B cell (primary cell): ENCODE measurements at regions not wholly inside any gene's neighbourhood (a gene's known extent, or its start where the extent isn't known, plus 50 kb on each side); places are given as distances from the start of the nearest gene placed in this dataset.

Experiments
- EZH2 ChIP-seq: IDR thresholded peaks from 2 replicates; pipeline ENCODE4 v1.6.1; 2012; ENCODE audit warnings: borderline replicate concordance, low read depth, mild to moderate bottlenecking, moderate library complexity, low read length; ENCODE audit not compliant: insufficient read depth, poor library complexity, severe bottlenecking
- TF ChIP-seq, protein P1 (sequence below): fragments of 200-600 bp; IDR thresholded peaks from one replicate; pipeline ENCODE4 v1.8.0; 2022; ENCODE audit warnings: antibody characterized with exemption, mild to moderate bottlenecking

DNA sequence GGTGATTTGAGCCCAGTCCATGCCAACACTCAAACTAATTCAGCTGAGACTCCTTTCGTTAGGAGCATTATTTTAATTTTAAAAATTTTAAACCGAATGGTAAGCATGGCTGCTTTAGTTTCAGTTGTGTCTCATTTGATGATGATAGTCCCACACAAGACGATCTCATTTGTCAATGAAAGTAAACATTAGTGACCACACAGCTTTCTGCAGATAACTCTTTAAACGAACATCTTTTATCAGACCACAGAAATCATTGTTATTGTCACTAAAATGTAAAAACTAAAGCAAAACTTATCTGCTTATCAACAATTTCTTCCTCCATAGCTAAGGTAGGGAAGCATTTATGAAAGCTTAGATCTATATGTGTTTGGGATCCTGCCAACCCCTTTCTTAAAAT is 382.2 kb downstream of the ZFHX3 start:
- TF ChIP-seq, protein P1, sequence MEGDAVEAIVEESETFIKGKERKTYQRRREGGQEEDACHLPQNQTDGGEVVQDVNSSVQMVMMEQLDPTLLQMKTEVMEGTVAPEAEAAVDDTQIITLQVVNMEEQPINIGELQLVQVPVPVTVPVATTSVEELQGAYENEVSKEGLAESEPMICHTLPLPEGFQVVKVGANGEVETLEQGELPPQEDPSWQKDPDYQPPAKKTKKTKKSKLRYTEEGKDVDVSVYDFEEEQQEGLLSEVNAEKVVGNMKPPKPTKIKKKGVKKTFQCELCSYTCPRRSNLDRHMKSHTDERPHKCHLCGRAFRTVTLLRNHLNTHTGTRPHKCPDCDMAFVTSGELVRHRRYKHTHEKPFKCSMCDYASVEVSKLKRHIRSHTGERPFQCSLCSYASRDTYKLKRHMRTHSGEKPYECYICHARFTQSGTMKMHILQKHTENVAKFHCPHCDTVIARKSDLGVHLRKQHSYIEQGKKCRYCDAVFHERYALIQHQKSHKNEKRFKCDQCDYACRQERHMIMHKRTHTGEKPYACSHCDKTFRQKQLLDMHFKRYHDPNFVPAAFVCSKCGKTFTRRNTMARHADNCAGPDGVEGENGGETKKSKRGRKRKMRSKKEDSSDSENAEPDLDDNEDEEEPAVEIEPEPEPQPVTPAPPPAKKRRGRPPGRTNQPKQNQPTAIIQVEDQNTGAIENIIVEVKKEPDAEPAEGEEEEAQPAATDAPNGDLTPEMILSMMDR: no peak
- no peak for TF ChIP-seq EZH2
